CD4-positive, alpha-beta T cell treated with Interleukin-4 for 4 hours (primary cell): ENCODE measurements at regions not wholly inside any gene's neighbourhood (a gene's known extent, or its start where the extent isn't known, plus 50 kb on each side); places are given as distances from the start of the nearest gene placed in this dataset.

Experiments
- DNase-seq: peaks from one replicate; pipeline ENCODE4 v3.0.0-alpha.2; 2020

DNA sequence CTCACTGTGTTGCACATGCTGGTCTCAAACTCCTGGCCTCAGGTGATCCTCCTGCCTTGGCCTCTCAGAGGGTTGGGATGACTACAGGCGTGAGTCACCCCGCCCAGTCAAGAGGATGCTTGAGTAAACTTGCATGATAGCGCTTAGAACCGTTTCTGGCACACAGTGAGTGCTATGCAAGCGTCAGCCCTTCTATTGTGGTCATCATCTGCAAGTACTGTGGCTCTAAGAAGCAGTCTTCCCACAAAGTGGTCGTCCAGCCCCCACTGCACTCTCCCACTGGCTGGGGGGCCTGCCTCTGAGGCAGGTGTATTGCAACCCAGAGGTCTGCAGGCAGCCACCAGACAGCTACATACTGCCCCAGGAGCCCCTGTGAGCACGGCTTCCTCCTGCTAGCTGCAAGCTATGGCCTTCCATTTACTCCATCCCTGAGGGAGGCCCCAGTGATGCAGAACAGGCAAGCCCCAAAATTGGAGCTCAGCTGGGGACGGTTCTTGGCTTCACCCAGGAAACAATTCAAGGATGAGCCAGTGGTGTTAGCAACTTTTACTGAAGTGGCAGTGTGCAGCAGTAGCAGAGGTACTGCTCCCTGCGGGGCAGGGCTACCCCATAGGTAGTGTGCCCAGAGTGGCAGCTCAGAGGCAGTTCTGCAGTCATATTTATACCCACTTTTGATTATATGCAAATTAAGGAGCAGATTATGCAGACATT lies 95.4 kb downstream of the LSM3 start:
- DNase-seq = no peak

DNA sequence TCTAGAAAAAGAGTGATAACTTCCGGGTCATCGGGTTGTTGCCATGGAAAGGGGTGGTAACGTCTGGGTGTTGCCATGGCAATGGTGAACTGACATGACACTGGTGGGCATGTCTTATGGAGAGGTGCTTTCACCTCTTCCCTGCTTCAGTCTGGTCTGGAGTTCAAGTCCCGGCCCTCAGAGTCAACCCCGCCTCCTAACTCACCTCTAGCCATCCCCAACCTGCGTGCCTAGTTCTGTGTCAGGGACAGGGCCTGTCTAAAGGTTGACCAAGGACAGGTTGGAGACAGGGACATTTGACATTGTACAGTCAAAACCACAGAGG lies 96.0 kb downstream of the LSM3 start:
- DNase-seq = no peak

DNA sequence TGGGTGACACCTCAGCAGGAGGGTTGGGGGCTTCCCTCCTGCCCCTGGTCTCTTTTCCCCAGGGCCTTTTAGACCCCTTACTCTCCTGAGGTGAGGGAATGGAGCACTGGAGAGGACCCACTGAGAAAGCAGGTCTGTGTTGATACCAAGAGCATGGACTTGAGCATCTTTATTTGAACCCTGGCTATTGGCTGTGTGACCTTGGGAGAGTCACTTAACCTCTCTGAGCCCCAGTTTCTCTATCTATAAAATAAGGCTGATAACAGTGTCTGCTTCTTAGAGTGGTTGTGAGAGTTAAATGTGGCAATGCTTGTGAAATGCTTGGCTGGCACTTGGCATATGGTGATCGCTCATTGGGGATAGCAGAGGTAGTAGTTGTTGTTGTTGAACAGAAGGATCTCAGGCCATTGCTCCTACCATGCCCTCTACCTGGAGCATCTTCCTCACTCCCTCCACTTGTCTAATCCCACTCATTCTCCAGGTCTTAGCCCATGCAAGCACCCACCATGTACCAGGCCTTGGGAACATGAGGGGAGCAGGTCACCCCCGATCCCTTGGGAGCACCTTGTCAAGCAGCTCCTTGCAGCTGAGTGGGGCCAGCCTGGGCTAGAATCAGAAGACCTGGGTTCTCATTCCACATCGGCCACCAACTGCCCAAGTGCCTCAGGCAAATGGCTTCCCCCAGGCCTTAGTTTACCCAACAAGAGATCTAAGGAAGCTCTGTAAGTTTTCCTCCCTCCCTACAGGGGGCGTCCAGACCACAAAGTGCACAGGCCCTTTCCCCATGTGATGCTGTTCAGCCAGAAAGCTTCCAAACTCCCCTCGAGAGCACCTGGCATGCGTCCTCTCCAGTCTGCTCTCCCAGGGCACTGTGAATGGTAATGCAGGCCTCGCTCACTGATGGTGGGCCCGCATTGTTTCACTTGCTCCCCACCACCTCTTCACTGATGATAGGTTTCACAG lies 96.7 kb downstream of the LSM3 start:
- DNase-seq = no peak

DNA sequence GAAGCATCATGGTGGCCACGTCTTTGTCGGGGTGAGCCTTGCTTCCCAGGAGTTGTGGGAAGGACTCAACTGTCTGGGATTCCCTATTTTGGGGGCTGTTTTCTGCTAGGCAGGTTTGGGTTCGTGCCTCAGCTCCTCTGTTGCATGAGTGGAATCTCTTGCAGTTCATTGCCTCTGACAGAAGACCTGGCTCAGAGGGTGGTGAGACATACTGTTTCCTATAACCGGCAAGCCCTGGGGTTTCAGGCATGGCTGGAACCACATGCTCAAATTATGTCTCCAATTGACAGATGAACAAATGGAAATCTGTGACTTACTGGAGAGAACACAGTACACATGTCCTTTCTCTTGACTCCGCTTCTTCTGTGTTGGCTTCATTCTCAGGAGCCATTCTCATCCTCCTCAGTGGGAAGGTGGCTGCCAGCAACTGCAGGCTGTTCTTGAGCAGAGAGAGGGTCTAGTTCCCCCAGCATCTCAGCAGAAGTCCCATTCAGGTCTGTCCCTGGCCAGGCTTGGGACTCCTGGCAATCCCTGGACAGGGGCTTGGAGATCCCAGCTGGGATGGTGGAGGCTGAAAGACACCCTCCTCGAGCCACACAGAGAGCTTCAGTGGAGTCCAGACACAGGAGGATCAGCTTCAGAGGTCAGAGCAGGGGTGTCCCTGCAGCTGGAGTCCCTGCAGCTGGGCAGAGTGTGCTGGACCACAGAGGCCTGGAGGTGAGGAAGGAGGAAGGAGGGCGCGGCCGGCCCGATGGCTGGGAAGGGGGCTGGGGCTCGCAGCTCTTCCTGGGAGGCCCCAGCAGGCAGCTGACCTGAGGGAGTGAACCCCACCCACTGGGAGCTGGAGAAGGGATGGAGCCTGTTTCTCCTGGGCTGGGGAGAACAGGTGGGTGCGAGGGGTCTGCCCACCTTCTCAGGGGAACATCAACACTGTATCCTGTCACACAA lies 97.6 kb downstream of the LSM3 start:
- DNase-seq = no peak

DNA sequence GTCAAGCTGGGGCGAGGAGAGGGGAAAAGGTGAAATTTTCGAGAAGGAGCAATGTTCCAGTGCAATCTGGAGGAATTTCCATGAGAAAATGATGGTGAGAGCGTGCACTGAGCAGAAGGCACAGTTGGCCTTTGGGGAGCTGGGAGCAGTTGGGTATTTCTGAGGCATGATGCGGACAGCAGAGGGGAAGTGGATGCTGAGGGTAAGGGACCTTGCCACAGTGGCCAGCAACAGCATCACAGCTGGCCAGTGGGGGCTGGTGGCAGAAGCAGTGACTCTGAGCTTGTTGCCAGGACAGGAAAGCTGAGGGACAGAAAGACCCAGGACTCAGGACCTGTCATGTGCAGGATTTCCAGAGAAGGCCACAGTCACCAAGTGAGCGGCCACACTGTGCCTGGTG lies 98.9 kb downstream of the LSM3 start:
- no peak for DNase-seq

DNA sequence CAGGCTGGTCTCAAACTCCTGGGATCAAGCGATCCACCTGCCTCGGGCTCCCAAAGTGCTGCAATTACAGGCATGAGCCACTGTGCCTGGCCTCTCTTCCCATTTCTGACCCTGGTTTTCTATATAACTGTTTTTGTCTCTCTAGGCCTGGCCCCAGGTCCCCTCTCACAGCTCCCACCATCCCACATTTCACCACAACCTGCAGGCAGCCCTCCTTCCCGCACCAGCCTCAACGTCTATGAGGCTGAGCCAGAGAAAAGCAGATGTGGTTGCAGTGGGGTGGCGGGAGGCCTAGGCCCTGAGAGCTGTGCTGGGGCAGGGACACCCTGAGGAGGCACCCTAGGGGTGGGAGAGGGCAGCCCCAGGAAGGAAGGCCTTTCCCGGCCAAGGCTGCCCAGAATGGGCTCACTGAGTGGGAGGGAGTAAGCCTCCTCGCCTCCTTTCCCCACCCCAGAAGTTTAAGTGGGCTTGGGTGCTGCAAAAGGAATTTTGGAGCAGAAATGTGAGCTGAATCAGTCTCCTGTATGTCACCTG lies 99.7 kb downstream of the LSM3 start:
- DNase-seq = no peak

DNA sequence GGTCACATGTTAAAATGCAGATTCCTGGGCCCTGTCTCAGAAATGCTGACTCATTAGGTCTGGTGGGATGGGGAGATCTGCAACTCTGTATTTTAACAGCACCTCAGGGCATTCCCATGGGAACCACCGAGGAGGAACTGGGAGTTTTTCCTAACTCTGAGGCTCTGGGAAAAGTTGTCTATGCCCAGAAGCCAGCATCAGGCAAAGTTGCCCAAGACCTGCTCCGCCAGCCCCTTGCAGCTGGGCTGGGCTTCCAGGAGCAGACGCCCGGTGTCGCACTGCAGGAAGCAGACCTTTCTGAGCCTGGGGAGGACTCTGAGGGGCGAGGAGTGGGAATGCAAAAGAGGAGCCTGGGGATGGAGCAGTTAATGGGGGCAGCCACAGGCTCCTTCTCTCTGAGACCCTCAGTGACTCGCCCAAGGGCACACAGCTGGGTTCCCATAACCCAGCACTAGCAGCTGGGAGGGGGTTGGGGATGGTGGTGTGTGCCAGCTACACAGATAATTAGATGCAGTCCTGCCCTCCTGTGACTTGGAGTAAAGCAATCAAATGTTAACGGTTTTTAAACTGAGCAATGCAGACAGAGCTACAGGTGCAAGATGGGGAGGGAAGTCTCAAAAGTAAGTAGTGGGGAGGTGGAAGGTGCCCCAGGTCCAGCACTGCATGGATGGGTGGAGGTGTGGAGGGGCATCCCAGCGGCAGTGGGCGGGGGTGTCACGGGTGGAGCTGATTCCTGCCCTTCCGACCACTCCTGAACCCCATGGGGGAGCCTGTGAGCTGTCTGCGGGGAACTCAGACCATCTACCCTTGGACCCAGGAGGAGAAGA lies 100.4 kb downstream of the LSM3 start:
- DNase-seq = no peak

DNA sequence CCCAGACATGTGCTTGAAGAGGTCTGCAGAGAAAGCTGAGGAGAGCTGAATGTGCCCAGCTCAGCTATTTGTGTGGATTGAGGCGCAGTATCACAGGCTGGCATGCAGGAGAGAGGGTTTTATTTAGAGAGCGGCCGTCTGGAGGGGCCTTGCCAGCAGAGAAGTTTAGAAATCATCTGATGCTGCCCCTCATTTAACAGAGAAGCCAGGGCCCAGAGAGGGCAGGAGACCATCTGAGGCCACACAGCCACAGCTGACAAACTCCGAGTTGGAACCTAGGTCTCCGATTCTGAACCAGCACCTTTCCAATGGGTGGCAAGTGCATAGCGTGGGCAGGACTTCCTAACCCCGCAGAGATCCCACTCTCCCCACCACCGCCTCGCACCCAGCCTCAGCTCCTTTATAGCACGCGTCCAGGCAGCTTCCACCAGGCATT lies 101.0 kb downstream of the LSM3 start:
- no peak for DNase-seq

DNA sequence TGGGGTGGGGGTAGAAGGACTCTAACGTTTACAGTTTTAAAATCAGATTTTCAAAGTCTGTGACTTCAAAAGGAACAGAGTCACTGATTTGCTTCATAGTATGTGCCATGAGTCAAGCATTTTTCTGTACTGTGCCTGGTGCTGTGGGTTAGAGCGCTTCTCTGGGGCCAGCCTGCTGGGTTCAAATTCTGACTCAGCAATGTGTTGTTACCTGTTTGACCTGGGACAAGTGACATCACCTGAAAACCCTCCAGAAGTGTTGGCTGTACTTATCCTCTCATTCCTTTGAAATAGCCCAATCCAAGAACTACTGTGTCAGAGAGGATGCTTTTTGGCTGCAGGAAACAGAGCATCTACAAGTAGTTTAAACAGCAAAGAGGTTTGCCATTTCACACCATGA lies 101.7 kb downstream of the LSM3 start:
- DNase-seq = no peak

DNA sequence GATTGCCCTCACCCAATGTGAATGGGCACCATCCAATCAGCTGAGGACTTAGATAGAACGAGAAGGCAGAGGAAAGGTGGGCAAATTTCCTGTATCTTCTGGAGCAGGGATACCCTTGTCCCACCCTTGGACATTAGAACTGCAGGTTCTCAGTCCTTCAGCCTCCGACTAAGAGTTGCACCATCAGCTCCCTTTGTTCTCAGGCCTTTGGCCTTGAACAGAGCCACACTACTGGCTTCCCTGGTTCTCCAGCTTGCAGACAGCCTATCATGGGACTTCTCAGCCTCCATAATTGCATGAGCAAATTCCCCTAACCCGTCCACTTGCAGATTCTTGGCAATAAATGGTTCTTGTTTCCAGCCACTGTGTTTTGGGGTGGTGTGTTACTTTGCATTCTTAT lies 102.4 kb downstream of the LSM3 start:
- no peak for DNase-seq

DNA sequence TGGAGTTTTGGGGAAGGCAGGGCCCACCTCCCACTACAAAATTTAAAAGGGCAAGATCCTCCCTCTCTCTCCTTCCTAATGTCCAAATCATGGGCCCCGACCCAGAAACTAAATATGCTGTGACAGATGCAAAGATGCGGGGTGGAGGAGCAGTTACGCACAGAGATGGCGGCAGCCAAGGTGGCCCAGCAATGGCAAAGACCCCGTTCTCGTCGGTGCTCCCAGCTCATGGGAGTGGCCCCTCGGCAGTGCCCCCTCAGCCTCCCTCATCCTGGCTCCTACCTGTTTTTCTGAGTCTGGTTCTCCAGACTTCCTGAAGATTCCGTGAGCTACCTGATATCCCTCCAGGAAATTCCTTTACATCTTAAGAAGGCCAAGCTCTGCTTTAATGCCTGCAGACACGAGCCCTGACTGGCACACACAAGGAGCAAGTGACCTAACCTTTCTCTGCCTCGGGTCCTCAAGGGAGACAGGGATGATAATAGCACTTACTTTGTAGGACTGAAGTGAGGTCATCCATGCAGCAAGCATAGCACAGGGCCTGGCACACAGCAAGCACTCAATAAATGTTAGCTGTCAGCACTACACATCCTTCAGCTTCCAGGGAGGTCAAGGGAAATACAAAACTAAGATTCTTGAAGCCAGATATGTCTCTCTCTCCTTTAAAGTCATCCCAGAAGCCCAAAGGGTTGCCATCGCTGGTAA lies 103.5 kb downstream of the LSM3 start:
- no peak for DNase-seq

DNA sequence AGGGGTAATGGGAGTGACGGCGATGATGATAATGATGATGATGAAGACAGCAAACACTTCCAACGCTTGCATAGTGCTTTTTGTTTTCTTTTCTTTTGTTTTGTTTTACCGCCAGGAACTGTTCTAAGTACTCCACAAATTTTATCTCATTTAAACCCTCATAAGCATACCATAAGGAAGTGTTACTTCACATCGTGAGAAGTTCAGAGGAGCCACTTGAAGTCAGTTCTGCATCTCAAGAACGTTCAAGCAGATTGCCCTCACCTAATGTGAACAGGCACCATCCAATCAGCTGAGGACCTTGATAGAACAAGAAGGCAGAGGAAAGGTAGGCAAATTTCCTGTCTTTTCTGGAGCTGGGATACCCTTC lies 104.1 kb downstream of the LSM3 start:
- no peak for DNase-seq

DNA sequence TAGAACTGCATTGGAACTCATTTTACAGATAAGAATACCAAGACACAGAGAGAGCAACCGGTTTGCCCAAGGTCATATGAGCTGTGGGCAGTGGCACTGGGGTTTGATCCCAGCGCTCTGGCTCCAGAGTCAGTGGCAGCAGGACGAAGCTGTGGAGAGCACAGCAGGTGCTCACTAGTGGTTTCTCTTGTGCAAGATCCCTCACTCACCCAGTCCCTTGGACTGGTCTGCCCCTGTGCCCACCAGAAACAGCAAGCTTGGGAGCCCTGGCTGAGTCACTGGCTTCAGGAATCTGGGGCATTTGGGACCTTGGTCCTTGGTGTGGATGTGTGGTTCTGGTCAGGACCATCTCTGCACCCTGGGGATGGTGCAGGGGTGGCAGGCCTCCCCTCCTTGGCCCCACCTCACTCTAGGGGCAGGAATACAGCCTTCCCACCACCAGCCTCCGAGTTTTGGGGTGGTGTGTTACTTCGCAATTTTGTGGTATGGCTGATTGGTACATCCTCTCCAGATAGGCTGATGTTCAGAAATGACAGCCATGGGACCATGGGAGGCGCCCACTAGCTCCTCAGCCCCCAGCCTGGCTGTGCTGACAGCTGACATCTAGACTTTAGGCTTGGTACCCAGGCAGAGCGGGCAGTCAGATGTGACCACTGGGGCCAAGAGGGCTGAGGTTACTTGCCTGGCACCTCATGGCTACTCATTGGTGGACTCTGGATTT lies 104.6 kb downstream of the LSM3 start:
- DNase-seq = no peak

DNA sequence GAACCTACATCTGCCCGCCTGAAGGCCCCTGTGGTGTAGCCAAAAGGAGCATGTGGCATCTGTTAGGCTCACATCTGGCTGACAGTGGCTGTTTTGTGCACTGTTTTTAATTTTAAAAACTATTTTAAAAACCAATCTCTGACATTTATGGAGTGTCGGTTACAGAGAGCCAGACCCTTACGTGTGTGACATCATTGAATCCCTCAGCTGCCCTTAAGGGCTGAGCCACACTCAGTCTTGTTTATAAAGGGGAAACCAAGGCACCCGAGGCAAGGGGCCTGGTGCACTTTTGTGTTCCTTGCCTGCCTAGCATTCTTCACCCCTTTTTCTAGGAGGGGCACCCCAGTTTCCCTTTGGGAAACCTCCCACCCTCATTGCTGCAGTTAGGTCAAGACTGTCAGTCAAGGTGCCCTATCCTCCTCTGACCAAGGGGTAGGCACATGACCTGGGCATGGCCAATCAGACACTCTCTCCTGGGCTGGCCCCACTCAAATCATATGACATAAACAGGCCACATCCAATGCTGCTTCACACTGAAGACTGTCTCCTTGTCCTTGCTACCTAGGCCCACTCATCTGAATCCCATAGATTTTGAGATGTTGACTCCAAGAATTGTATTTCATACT lies 105.3 kb downstream of the LSM3 start:
- DNase-seq = no peak

DNA sequence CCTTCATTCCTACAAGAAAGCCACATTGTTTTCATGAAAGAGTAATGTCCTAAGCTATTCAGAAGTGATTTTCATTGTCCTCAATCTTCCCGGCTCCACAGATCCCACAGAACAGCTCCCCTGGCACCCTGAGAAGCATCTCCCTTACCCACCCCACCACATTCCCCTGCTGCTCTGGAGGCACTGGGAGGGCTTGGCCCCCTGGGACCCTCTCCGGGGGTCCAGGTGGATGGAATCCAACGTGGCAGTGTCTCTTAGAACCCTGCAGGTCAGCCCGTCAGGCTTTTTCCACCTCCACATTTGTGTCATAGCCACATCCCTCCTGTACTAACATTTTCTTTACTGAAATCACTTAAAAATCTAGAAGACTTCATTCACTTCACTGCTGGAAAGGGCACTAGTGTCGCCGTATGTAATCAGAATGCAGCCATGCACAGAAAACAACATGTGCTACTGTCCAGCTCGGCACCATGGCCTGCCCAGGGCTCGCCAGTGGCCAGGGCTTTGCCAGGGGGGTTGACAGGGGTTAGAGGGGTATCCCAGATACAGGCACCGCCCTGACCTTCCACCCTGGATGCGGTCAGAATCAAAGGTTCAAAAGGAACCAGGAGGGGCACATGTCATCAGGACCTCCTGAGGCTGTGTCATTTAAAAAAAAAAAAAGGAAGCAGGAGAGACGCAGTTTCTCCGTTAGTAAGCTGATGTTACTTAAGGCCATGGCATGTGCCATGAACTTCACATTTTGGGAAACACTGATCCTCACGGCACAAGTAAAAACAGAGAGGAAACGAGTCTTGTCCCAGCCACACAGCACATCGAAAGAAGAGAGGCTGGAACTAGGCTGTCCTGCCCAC lies 106.3 kb downstream of the LSM3 start:
- DNase-seq = no peak

DNA sequence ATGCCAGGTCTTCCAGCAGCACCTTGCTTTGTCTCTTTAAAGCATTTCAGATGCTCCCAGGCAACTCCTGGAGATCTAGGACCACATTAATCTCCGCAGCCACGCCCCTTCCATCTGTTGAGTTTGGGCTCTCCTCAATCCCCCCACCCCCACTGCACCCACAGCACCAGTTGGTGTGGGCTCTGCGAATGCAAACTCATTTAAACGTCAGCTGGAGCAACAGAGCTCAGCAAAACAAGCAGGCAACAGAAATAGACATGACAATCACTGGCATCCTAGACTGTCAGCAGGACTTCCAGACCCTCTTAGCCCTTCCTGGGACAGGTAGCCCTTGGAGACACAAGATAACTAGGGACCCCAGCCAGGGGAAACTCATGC lies 106.9 kb downstream of the LSM3 start:
- no peak for DNase-seq

DNA sequence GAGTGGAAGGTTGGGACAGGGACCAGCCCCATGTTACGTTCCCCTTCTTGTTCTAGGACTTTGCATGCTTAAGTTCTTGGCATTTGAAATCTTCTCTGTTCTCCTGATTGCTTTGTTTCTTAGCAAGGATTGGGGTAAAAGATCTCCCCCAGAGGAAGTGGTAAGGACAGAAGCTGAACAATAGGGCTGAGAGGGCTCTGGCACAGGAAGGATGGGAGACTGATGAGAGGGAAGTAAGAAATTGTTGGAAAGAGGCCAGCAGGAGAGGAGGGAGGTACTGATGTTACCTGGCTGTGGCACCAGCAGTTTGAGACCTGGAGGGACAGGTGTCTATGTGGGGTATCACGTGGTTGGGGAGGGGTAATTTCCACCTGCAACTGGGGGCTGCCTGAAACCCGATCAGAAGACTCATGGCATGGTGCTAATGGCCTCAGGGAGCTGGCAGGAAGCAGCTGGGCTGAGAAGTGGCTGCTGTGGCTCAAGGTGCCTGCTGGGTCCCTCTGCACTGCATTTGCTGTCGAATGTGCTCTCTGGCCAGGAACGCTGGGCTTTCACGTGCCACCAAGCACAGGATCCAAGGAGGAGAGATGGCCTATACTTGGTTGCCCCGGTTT lies 108.4 kb downstream of the LSM3 start:
- DNase-seq = no peak

DNA sequence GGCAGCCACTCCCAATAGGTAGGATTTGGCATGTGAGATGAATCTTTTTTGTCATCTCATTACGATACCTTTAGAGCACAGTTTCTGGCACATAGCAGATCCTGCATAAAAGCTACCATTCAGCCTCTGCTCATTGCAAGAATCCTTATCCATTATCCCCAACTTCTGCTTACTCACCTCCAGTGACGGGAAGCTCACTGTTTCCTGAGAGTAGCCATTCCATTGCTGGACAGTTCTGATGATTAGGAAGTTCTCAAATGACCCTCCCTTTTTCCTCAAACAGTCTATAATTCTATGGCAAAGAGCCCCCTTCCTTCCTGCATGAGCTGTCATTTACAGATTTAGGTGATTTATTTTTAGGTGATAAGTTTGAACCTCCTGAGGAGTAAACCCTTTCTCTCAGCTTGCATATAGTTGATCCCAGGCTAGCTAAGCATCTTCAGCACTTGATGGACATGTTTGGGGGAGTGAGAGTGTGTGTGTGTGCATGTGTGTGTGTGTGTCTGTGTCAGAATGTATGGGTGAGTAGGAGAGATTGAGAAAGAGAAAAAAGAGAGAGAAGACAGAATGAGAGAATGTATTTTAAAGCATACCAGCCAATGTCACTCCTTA lies 109.7 kb downstream of the LSM3 start:
- no peak for DNase-seq
